ENCODE measurements at regions not wholly inside any gene's neighbourhood (a gene's known extent, or its start where the extent isn't known, plus 50 kb on each side); places are given as distances from the start of the nearest gene placed in this dataset.
"Not testable (repeated sequence)": the region's sequence is repeated elsewhere in the genome, so short reads cannot be mapped to it uniquely, and the experiment has no call there.

DNA sequence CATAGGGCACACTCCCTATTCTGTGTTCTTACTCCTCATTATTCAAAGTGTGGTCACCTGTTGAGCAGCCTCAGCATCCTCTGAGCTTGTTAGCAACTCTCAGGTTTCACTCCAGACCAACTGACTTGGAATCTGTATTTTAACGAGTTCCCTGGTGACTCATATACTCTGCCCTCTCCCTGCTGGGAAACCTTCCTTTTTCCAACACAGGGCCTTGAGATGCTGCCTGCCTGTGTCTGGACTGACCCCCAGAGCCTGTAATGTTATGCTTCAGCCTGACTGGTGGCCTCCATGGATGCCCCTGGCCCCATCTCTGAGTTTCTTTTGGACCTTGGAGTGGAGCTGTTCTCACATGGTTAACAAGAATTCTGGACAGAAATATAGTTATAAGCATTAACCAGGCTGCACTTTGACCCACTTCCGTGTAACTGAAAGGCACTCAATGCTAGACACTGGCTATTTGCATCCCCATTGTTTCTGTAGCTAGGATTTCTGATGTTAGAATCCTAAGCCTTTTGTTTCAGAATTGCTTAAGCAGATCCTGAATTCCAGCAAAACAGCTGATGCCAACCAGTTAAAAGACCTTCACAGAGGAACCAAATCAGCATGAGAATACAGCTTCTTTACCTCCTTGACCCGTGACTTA lies 262.6 kb downstream of the STIM2 start:
- no peak for DNase-seq

DNA sequence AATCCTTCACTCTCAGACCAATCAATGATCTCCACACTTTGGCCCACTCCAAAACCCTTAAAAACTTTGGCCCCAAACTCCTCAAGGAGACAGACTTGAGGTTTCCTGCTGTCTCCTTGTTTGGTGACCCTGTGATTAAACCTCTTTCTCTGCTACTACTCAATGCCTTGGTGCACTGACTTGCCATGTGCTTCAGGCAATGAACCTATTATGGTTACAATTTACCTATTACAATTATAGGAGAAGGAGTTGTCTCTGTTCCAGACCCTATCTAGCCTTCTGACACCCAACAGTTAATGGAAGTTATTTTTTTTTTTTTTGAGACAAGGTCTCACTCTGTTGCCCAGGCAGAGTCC lies 263.1 kb downstream of the STIM2 start:
- DNase-seq = no peak

DNA sequence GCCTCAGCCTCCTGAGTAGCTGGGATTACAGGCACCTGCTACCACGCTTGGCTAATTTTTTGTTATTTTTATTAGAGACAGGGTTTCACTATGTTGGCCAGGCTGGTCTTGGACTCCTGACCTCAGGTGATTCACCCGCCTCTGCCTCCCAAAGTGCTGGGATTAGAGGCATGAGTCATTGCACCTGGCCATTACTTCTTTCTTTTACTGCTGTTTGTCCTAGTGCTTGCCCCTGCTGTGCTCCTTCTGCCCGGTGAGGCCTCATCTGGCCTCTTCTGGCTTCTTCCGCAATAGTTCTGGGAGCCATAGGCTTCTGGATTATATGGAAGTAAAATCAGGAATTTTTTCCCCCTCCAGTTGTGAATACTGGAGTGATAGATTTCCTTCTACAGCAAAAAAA lies 266.3 kb downstream of the STIM2 start:
- not testable (repeated sequence) for DNase-seq

DNA sequence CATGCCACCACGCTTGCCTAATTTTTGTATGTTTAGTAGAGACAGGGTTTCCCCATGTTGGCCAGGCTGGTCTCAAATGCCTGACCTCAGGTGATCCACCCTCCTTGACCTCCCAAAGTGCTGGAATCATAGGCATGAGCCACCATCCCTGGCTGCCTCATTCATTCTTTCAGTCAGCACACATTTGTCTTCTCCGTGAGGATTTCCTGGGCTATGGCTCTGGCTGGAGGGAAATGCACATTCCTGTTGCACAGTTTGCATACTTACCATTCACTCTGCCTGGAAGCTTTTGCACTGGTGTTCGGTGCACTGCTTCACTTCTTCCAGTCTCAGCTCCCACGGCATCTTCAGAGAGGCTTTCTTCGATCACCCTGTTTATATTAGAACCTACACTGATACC lies 267.8 kb downstream of the STIM2 start:
- no peak for DNase-seq

DNA sequence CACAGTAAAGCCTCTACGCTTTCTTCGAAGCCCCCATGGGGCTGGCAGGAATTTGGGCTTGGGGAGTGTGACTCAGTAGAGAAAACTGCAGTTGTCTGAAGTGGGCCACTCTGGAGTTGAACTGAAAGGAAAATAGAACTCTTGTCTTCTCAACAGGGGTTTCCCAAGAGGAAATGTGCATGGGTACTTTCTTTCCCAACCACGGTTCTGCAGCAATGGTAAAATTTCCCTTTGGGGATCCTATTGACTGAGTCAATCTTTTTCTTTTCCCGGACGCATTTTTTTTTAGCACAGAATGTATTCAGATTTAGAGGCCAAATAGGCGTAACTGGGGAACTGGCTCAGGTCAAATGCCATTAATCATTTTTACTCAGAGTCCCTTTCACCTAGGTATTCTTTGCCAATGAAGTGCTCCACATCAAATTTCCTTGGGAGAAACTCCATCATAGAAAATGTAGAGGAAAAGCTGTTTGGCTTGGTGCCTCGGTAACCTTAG lies 269.3 kb downstream of the STIM2 start:
- DNase-seq = no peak

DNA sequence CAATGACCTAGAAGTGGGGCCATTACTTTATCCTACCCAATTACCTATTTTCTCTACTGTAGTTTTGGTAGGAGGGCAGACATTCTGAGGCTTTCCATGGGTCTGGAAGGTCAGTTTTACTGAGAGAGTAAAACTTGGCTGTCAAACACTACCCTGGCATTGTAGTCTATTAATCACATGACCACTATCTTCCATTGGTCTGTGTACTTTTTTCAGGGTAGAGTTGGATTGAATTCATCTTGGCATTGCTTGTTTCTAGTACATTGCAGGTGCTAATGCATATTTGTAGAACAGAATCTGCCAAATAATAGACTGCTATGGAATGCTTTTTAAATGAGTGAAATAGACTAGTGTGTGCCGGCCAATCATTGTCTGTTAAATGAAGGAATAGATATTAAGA lies 271.9 kb downstream of the STIM2 start:
- DNase-seq = no peak

DNA sequence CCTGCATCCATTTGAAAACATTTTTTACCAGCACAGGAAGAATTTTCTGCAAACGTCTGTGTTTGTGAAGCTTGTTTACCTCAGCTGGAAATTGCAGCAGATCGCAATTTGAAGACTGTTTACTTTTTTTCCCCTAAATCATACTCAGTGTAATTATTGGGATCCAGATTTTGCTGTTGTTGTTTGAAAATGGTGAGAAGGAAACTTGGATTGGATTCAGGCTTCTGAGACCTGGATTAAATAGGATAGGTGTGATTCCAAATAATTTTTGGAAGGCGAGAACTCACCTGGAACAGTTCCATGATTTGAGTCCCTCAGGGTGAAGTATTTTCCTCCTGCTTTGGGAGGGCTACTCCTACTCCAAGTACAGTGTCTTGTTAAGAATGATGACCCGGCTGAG lies 279.8 kb downstream of the STIM2 start:
- no peak for DNase-seq

DNA sequence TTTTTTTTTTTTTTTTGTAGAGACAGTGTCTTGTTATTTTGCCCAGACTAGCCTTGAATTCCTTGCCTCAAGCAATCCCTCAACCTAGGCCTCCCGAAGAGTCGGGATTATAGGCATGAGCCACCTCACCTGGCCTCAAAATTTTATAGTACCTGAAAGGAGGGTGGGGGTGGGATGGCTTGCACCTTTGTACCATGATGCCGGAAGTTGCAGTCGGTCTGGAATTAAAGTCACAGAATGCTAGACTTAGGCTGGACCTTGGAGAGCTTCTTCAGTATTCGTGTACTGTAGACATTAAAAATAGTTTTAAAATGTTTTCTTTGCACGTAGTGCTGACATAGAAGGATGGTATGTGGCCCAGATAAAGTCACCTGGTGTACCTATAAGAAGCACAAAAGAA lies 280.9 kb downstream of the STIM2 start:
- DNase-seq = no peak

DNA sequence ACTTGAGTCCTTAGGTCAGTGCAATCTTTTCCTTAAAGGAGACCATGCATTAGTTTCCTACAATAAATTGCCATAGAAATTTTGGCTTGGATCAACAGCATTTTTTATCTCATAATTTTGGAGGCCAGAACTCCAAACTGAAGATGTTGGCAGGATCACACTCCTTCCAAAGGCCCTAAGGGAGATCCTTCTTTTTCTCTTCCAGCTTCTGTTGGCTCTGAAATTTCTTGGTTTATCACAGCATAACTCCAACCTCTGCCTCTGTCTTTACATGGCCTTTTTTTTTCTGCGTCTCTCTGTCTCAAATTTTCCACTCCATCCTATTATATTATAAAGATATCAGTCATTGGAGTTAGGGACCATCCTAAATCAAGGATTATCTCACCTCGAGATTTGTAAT lies 282.2 kb downstream of the STIM2 start:
- no peak for DNase-seq

DNA sequence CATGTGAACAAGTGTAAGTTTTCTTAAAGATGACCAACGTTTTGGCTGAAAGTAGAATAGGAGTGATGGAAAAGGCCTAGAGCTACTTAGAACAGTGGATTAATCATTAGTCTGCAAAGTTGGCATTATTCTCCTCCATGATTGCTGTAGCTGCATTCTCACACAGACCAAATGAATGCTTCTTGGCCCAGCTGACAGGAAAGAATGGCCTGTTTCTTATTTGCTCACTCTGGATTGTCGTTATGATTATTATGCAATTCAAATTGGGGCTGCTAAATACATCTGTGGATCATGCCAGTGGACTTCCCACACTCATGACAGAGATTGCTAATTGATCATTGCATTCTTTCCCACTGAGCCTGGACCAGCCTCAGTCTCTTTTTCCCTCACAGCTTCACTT lies 285.0 kb downstream of the STIM2 start:
- DNase-seq = no peak

DNA sequence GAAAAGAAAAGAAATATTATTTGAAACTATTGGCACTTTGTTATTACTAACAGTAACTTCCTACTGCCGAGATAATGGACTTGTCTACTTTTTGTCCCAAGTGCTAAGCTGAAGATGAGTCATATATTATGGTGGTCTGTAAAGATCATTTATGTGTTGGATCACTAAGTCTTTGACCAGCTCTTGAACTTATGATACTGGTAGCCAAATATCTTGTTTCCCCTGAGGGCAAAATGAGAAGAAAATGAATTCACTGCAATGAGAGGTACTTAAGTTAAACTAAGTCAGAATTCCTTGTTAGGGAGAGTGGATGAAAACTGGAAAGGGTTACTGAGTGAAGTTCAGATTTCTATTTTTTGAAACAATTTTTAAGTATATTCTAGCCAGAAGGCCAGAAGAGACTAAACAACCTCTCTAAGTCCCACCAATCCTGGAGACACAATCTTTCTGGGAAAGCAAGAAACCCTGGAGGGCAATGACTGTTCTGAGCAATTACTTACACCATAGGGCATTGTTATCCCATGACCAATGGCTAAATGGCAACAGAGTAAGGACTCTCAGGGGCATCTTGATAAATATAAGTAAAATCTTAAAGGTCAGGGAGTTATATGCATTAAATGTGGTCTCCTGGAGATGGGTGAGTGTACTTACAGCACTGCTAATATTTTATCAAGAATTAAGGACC lies 287.7 kb downstream of the STIM2 start:
- no peak for DNase-seq

DNA sequence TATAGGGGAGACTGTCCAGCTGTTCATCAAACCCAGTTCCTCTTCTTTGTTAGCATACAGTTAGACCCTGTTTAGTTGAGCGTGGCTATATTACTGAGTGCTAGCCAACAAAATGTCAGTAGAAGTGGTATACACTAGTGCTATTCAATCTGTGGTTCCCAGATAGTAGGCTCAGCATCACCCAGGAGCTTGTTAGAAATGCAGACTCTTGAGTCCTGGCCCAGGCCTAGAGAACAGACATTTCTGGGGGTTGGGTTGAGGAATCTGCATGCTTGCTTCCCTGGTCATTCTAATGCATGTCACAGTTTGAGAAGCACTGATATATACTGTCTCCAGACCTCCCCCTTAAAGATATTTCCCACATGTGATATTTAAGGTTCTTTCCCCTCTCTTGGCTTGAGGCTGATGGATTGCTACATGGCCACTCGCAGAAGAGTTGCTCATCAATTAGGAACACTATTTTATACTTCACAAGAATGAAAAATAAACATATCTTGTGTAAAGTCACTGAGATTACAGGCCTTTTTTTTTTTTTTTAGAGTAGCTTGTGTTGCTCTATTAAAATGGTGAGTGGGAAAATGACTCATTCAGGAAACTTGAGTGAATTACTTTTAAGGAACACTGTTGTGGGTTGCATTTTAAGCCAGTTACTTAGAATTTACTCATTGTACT lies 289.0 kb downstream of the STIM2 start:
- DNase-seq = no peak

DNA sequence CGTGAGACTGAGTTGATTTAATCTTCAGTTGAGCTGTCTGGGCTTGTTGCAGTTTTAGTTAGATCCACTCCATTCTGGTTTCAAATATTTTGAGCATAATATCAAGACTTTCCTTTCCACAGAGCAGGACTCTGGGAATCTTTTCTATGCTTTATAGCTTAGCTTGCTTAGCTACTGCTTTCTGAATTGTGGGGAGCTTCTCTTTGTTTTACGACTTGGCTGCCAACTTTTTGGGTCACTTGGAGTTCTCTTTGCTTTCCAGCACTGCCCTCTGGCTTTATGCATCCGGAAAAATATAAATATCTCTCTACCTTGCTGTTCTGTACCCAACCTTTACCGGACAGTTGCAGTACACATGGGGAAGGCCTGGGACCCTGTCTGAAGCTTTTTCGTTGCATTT lies 292.1 kb downstream of the STIM2 start:
- DNase-seq = no peak

DNA sequence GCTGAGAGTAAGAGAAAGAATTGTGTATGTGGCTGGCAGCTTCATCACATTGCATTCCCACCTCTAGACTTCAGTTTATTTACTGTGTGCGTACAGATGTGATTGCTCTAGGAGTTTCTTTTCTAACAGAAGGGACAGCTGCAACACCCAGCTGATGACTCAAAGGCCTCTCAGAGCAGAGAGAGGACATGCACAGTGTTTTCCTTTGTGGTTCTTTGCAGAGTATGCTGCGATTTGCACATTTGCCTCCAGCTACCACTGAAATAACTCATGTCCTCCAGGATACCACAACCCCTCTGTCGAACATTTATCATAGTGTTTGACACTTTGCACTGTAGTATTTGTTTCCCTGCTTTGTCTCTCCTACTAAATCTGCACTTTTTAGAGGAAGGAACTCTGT lies 294.1 kb downstream of the STIM2 start:
- DNase-seq = no peak

DNA sequence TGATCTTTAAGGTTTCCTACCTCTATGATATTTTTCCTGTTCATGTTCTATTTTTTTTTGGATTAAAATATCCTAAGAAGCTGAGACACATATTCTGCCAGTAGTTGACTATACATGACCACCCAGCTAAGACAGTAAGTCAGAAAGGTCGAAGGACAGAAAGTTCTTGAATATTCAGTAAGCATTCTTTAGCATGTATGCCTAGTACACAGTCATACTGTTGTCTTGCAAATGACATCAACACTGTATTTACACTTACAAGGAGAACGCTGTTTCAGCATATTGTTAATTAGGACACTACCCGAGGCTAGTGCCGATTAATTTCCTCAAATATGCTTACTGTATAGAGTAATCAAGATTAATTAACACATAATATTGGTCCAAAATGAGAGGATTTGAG lies 300.6 kb downstream of the STIM2 start:
- no peak for DNase-seq

DNA sequence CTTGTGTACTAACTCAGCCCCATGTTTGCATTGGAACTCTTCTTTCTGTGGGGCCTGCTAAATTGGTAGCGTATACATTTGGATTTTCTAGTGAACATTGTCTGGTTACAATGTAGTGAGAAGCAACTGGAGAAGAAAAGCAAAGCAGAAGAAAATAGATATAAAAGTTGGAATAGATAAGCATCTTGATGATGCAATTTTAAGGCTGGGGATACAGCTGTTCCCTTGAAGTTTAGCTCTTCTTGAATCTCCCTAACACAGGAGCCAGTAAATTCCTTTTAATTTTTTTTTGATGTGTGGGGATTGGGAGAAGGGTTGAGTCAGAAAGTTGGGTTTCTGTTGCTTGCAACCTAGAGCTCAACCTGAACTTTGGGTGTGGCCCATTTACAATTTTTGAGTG lies 308.1 kb downstream of the STIM2 start:
- no peak for DNase-seq

DNA sequence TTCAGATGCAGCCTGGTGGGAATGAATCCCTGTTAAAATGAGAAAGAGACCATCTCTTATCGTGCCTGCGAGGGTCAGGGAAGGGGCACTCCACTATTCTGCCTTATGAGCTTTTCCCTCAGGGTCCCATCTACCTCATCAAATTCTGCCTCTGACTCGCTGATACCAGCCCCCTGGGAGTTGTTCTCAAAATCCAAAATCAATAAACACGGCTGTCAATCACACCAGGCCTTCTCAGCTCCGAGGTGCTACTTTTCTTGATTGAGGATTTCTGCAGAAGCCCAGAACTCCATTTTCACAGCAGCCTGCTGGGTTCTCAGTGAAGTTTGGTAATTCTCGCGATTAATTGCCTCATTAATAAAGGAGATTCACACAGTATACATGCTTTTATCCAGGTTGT lies 312.6 kb downstream of the STIM2 start:
- DNase-seq = no peak

DNA sequence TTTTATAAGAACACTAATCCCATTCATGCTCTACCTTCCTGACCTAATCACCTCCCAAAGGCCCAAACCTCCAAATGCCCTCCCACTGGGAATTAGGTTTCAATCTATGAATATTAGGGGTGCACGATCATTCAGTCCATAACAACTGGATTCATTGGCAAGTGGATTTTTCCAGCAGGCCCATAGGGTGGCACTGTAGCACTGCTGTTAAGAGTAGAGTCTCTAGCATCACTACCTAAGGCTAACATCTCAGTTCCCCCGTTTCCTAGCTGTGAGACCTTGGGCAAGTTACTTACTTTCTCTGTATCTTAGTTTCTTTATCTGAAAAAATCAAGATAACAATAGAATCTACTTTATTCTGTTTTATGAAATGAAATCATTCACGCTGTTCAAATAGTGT lies 315.8 kb downstream of the STIM2 start:
- no peak for DNase-seq

DNA sequence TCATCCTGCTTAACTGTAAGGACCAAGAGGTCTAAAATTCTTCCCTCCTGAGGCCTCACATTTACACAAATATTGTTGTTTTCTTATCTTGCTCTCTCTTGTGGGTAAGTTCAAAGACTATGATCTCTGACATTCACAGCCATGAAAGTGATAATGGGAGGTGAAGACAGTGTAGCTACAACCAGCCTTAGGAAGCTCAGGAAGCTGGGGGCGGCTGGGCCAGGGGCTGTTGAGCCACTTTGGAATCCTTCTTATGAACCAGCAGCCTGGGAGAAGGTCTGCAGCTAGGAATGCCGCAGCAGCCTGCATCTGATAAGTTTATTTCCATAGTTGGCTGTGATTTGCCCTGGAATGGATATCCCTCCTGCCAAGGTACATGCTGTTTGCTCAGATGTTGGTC lies 316.2 kb downstream of the STIM2 start:
- no peak for DNase-seq

DNA sequence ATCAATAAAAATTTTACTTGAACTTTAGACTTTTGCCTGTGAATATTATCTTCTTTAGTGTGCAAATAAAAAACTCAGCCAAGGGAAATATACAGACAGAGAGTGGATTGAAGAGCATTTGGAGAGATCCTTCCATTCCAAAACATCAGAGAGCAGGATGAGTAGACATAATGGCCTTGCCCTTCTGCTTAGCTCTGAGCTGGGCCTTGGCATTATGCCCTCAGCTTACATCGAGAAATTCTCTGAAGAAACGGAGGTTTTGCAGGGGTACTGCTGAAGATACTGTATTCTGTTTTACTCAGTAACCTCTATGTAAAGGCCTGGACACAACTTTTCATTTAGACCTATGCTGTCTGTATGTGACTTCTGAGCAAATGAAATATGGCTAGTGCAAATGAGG lies 317.4 kb downstream of the STIM2 start:
- no peak for DNase-seq

DNA sequence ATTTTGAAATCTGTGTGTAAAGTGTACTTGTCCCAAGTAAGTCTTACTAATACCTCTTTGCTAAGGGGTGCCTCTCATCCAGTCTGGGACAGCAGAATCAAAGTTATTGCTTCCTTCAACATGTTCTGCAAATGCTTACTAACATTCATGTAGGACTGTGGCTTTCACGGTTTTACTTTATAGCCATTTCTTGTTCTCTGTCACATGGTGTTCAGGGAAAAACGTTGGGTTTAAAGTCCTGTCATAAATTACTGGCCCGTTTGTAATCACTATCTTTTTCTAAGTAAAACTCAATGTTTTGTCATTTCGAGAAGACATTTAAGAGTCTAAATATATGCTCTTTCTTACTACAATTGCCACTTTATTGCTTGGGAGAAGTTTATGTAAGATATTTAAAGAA lies 321.1 kb downstream of the STIM2 start:
- DNase-seq = no peak

DNA sequence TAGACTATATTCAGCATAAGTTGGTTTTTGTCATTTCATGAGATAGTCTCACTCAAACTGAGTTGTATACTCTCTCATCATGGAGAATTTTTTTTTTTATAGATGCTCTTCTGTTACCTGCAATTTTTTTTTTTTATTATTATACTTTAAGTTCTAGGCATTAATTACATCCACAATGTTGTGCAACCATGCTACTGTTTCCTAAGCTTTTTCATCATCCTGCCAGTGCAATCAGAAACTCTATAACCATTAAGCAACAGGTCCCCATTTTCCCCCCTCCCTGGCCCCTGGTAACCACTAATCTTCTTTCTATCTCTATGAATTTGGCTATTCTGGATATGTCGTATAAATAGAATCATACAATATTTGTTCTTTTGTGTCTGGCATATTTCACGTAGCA lies 321.6 kb downstream of the STIM2 start:
- DNase-seq = no peak

DNA sequence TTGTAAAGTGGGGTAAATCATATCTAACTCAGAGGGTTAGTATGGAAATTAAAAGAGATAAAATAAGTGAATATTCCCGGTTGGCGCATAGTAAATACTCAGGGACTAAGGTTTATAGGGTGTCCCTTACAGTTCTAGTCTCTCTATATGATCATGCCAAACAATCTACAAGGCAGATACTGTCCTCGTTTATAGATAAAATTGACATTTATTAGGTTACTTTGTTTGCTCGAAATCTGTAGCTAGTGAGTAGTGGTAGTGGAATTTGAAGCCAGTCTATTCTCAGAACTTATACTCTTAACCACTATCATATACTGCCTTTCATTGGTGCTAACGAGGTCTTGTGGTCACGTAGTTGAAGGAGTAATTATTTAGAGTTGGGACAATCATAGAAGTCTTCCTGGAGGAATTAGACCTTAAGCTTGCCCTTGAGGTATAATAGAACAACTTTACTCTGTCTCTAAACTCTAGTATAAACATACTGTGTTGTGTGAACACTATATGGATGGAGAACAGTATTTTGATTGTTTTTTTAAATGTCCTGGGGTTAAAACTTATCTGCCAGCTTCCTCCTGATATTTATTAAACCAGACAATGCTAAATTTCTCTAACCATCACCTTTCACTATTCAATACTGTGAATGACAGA lies 324.0 kb downstream of the STIM2 start:
- DNase-seq = no peak

DNA sequence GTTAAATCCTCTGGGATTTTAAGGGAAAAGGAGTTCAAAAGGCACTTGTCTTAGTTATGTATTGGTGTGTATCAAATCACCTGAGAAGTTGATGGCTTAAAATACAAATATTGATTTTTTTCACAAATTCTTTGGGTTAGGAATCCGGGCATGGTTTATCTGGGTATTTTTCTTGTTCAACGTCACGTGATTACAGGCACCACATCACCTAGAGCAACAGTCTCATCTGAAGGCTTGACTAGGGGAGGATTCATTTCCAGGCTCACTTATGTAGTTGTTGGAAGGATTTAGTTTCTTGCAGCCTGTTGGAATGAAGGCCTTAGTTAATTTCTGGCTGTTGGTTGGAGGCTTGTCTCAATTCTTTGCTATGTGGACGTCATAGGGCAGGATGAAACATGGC lies 326.1 kb downstream of the STIM2 start:
- DNase-seq = no peak

All from activated CD4-positive, alpha-beta T cell treated with anti-CD3 and anti-CD28 coated beads for 48 hours (primary cell).